Transverse colon (tissue), 4 donors: ENCODE measurements at regions not wholly inside any gene's neighbourhood (a gene's known extent, or its start where the extent isn't known, plus 50 kb on each side); places are given as distances from the start of the nearest gene placed in this dataset.

Source experiments
- CTCF ChIP-seq, 5 experiments: fragments of 200-600 bp in 3 of 5; fragments of 450-650 bp in 2 of 5; sonication (generic) in 3 of 5; IDR thresholded peaks; 1 replicate in 2 of 5; 2 replicates in 3 of 5; pipeline ENCODE4 v1.5.1; 2016 to 2017; ENCODE audit warnings: antibody characterized with exemption in 5 of 5, inconsistent platforms in 3 of 5, mild to moderate bottlenecking in 2 of 5, moderate library complexity in 1 of 5
- POLR2A ChIP-seq: fragments of 450-650 bp; IDR thresholded peaks from one replicate; pipeline ENCODE4 v1.6.1; 2016; ENCODE audit warnings: antibody characterized with exemption, mild to moderate bottlenecking, moderate library complexity
- POLR2AphosphoS5 ChIP-seq, 3 donors: sonication (generic); formaldehyde crosslinking; IDR thresholded peaks; one replicate each; pipeline ENCODE4 v1.6.1; 2016; ENCODE audit warnings: antibody characterized with exemption in 3 of 3

- TF ChIP-seq CTCF (IDR thresholded peaks at IDR 0.05) (no peak), POLR2A (no peak), POLR2AphosphoS5 (IDR thresholded peaks at IDR 0.05) (no peak)
Observed at GRCh38 chr7:16015981-16016380, 329.5 kb upstream of the MEOX2 start.
